ENCODE measurements at regions not wholly inside any gene's neighbourhood (a gene's known extent, or its start where the extent isn't known, plus 50 kb on each side); places are given as distances from the start of the nearest gene placed in this dataset.

GRCh38 chr6:62746968-62747367 lies 460.9 kb upstream of the KHDRBS2 start:
- no peak for TF ChIP-seq CTCF (IDR thresholded peaks at IDR 0.05)
- no peak for TF ChIP-seq POLR2A (IDR thresholded peaks at IDR 0.05)
